PC-3 (cell line): ENCODE measurements at regions not wholly inside any gene's neighbourhood (a gene's known extent, or its start where the extent isn't known, plus 50 kb on each side); places are given as distances from the start of the nearest gene placed in this dataset.

Experiments used
- ATAC-seq: fragments of 200-7000 bp; cut with Tn5 transposase; 2 replicates; pipeline ENCODE4 v1.9.1; 2020; ENCODE audit warnings: mild to moderate bottlenecking, moderate library complexity
- BruUV-seq: library from RNA; stranded (reverse); fragments of 400-500 nt; replicated peaks from 2 replicates; lab custom pipeline; 2021; lab: Mats Ljungman, UMichigan
- CTCF ChIA-PET: fragments of 300-600 bp; sonication (Branson Sonifier 250); formaldehyde crosslinking; loops from one replicate; lab custom pipeline; 2022; ENCODE audit warnings: antibody characterized with exemption; lab: Charles Lee
- POLR2A ChIA-PET: fragments of 300-600 bp; sonication (Branson Sonifier 250); formaldehyde crosslinking; loops from one replicate; lab custom pipeline; 2022; ENCODE audit warnings: antibody characterized with exemption; ENCODE audit not compliant: unreplicated experiment; lab: Charles Lee
- DNase-seq: peaks from one replicate; pipeline ENCODE4 v3.0.0-alpha.2; 2015
- H2AFZ ChIP-seq: fragments of 300-600 bp; sonication (generic); 2 replicates; pipeline ENCODE4 v1.6.0; 2016; ENCODE audit warnings: antibody characterized with exemption, low read length
- H3F3A ChIP-seq: fragments of 300-600 bp; sonication (generic); one replicate; pipeline ENCODE4 v1.6.0; 2017; ENCODE audit warnings: antibody characterized with exemption, low read length, control low read depth, mild to moderate bottlenecking; ENCODE audit not compliant: unreplicated experiment
- H3K27ac ChIP-seq: fragments of 300-600 bp; sonication (generic); 2 replicates; pipeline ENCODE4 v1.5.1; 2016; ENCODE audit warnings: mild to moderate bottlenecking, low read length
- H3K27me3 ChIP-seq: fragments of 300-600 bp; sonication (generic); 2 replicates; pipeline ENCODE4 v1.6.1; 2016; ENCODE audit warnings: low read length, mixed read lengths
- H3K36me3 ChIP-seq: fragments of 300-600 bp; sonication (generic); 2 replicates; pipeline ENCODE4 v1.6.1; 2016; ENCODE audit warnings: low read depth, mixed run types, low read length, mixed read lengths
- H3K4me1 ChIP-seq: fragments of 300-600 bp; sonication (generic); 2 replicates; pipeline ENCODE4 v1.5.1; 2016; ENCODE audit warnings: low read length; ENCODE audit not compliant: insufficient read depth
- H3K4me2 ChIP-seq: fragments of 300-600 bp; sonication (generic); 2 replicates; pipeline ENCODE4 v1.6.0; 2016; ENCODE audit warnings: low read length
- H3K4me3 ChIP-seq: fragments of 300-600 bp; sonication (generic); 2 replicates; pipeline ENCODE4 v1.5.1; 2016; ENCODE audit warnings: mild to moderate bottlenecking, low read length, mixed read lengths
- H3K79me2 ChIP-seq: fragments of 300-600 bp; sonication (generic); 2 replicates; pipeline ENCODE4 v1.6.1; 2017; ENCODE audit warnings: low read length, mixed read lengths
- H3K9ac ChIP-seq: fragments of 300-600 bp; sonication (generic); 2 replicates; pipeline ENCODE4 v1.6.0; 2016; ENCODE audit warnings: mild to moderate bottlenecking, low read length
- H3K9me2 ChIP-seq: fragments of 300-600 bp; sonication (generic); replicated peaks from 2 replicates; pipeline ENCODE4 v1.6.1; 2016; ENCODE audit warnings: mixed run types, low read length, mixed read lengths
- H3K9me3 ChIP-seq: fragments of 300-600 bp; sonication (generic); 2 replicates; pipeline ENCODE4 v1.6.1; 2016; ENCODE audit warnings: low read length, mixed read lengths
- H4K20me1 ChIP-seq: fragments of 300-600 bp; sonication (generic); 2 replicates; pipeline ENCODE4 v1.6.1; 2016; ENCODE audit warnings: low read length, mixed read lengths
- EZH2 ChIP-seq: fragments of 300-600 bp; sonication (generic); IDR thresholded peaks from one replicate; pipeline ENCODE4 v1.6.1; 2017; ENCODE audit warnings: antibody characterized with exemption, mild to moderate bottlenecking, low read length; ENCODE audit not compliant: unreplicated experiment
- EZH2phosphoT487 ChIP-seq: fragments of 300-600 bp; sonication (generic); IDR thresholded peaks from 2 replicates; pipeline ENCODE4 v1.6.1; 2018; ENCODE audit warnings: mild to moderate bottlenecking, antibody characterized with exemption, low read length, borderline replicate concordance
- intact Hi-C: fragments of 100-400 bp; cut with micrococcal nuclease; formaldehyde crosslinking; loops from 2 replicates; pipeline ENCODE4 v1.9.0; 2023
- TF ChIP-seq, protein P1 (sequence below): fragments of 300-600 bp; sonication (generic); conservative IDR thresholded peaks from 2 replicates; pipeline ENCODE4 v1.5.1; 2017; ENCODE audit warnings: antibody characterized with exemption, low read depth, mild to moderate bottlenecking, low read length

DNA sequence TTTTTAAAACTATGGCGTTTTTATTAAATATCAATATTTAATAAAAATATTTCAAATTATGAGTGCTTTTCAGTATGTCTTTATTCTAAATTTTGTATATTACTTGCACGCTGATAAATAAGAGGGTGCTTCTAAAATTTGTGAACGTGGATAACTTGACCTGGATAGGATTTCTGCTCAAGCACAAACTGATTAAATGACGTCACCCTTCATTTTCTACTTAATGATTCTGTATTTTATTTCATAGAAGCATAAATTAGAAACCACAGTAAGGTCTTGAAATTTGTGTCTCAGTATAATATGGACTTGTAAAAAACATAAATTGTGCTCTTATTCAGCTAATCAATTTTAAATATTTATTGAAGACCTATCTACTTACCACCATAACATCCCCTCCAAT lies 903.7 kb downstream of the ROBO2 start:
- Histone ChIP-seq H3K36me3 (no peaks in the 10 kb centered on the region; the same call in 1 of the 2 replicates), H2AFZ (no peak overlapping the region), H3K9me3 (no peaks in the 10 kb centered on the region), H3F3A (no peaks in the 10 kb centered on the region), H3K9me2 (no peaks in the 10 kb centered on the region), H3K27ac (no peak overlapping the region), H3K4me2 (no peak overlapping the region), H3K79me2 (no peaks in the 10 kb centered on the region), H4K20me1 (no peaks in the 10 kb centered on the region), H3K27me3 (no peaks in the 10 kb centered on the region), H3K4me1 (peaks cover 24% of the 10 kb centered on the region), H3K9ac (no peak overlapping the region), H3K4me3 (no peak overlapping the region)
- BruUV-seq: no TSS peak
- ChIA-PET CTCF (no interaction called here), POLR2A (no interaction called here)
- no peak for ATAC-seq
- no peak for DNase-seq
- intact Hi-C loops: no loop called here
- TF ChIP-seq, protein P1, sequence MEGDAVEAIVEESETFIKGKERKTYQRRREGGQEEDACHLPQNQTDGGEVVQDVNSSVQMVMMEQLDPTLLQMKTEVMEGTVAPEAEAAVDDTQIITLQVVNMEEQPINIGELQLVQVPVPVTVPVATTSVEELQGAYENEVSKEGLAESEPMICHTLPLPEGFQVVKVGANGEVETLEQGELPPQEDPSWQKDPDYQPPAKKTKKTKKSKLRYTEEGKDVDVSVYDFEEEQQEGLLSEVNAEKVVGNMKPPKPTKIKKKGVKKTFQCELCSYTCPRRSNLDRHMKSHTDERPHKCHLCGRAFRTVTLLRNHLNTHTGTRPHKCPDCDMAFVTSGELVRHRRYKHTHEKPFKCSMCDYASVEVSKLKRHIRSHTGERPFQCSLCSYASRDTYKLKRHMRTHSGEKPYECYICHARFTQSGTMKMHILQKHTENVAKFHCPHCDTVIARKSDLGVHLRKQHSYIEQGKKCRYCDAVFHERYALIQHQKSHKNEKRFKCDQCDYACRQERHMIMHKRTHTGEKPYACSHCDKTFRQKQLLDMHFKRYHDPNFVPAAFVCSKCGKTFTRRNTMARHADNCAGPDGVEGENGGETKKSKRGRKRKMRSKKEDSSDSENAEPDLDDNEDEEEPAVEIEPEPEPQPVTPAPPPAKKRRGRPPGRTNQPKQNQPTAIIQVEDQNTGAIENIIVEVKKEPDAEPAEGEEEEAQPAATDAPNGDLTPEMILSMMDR: no peak

DNA sequence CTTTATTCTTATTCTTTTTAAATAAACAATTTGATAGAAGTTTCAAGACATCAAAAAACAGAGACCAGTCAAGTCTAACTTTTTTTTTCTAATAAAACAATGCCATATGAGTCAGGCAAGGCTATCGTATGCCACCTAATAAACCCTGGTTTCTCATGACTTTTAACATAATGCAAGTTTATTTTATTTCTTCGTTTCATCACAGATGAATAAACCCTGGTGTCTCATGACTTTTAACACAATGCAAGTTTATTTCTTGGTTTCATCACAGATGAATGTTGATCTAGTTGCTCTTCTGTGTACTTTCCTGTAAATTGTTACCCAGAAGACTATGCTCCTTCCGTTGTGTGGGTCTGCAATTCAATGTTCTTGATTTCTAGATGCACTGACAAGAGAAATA lies 905.4 kb downstream of the ROBO2 start:
- H3K27me3 ChIP-seq: no peaks in the 10 kb centered on the region
- TF ChIP-seq EZH2 (no peak), EZH2phosphoT487 (no peak)
- TF ChIP-seq, protein P1: no peak
- H3K79me2 ChIP-seq: no peaks in the 10 kb centered on the region
- intact Hi-C loops: loop anchor here (2.0 kb wide), 1 partner anchor 195 kb away; no protein-coding TSS in a partner anchor
- ChIA-PET POLR2A (no interaction called here), CTCF (interaction anchor here (0.5 kb wide), 1 partner anchor 215 kb away, joined by 4 read pairs; no protein-coding TSS in a partner anchor)
- peak overlapping the region; percentile 33 for H3K4me2 ChIP-seq
- peak overlapping the region; percentile 42; the same call in 1 of the 2 replicates for H3K9ac ChIP-seq
- H3K4me1 ChIP-seq: peaks cover 13% of the 10 kb centered on the region
- DNase-seq (peak; percentile 69), ATAC-seq (peak; percentile 82)
- no peak overlapping the region for H3K4me3 ChIP-seq
- no TSS peak for BruUV-seq
- H3K9me3 ChIP-seq: no peaks in the 10 kb centered on the region
- H3F3A ChIP-seq: no peaks in the 10 kb centered on the region
- H3K36me3 ChIP-seq: no peaks in the 10 kb centered on the region; the same call in 1 of the 2 replicates
- H2AFZ ChIP-seq: 0 out of 2 replicates have a peak overlapping the region, but pooled peaks have one; percentile 14
- H4K20me1 ChIP-seq: no peaks in the 10 kb centered on the region
- H3K9me2 ChIP-seq: no peaks in the 10 kb centered on the region
- peak overlapping the region; percentile 84 for H3K27ac ChIP-seq

DNA sequence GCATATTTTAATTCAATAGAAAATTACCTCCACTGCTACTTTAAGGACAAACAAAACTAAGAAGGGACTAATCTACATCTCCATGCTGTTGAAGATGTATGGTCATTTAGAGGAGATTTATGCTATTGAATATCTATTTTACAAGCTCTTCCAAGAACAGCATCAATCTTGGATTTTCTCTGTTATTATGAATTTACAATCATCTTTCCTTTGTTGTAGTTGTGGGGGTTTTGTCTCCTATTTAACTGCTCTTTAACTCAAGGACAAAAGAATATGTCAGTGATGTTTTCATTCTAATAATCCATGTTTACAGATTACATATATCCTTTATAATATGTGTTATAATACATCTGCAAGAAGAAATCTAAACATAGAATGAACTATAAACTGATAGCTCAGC lies 907.8 kb downstream of the ROBO2 start:
- Histone ChIP-seq H3K27ac (no peak overlapping the region), H3K4me2 (no peak overlapping the region), H3K9me2 (no peaks in the 10 kb centered on the region), H3K27me3 (no peaks in the 10 kb centered on the region), H2AFZ (no peak overlapping the region), H3K9ac (no peak overlapping the region), H3K4me3 (no peak overlapping the region), H3F3A (no peaks in the 10 kb centered on the region), H3K79me2 (no peaks in the 10 kb centered on the region), H3K9me3 (no peaks in the 10 kb centered on the region), H3K4me1 (peaks cover 11% of the 10 kb centered on the region), H4K20me1 (no peaks in the 10 kb centered on the region), H3K36me3 (no peaks in the 10 kb centered on the region; the same call in 1 of the 2 replicates)
- intact Hi-C loops: no loop called here
- DNase-seq (no peak), ATAC-seq (no peak)
- CTCF ChIA-PET: no interaction called here
- BruUV-seq: no TSS peak
- POLR2A ChIA-PET: no interaction called here
- TF ChIP-seq EZH2phosphoT487: no peak
